H1 (cell line): ENCODE measurements at regions not wholly inside any gene's neighbourhood (a gene's known extent, or its start where the extent isn't known, plus 50 kb on each side); places are given as distances from the start of the nearest gene placed in this dataset.

ENCODE experiments used
- CTCF ChIA-PET: fragments of 300-600 bp; sonication (Branson Sonifier 250); formaldehyde crosslinking; loops from one replicate; lab custom pipeline; 2021; ENCODE audit not compliant: partially characterized antibody; lab: Charles Lee
- POLR2A ChIA-PET: fragments of 300-600 bp; sonication (Branson Sonifier 250); formaldehyde crosslinking; loops from one replicate; lab custom pipeline; 2021; ENCODE audit warnings: inconsistent platforms; ENCODE audit not compliant: partially characterized antibody; lab: Charles Lee
- DNase-seq, 2 experiments: peaks; one replicate each; pipeline versions ENCODE4 v3.0.0 to v3.0.0-alpha.2; 2010 to 2022; ENCODE audit warnings: low spot score in 2 of 2, low read depth in 1 of 2, mixed read lengths in 1 of 2
- FAIRE-seq: peaks from 2 replicates; lab custom pipeline; 2011; peaks lifted over from hg19 to GRCh38; lab: Jason Lieb, UNC
- H2AFZ ChIP-seq: 2 replicates; pipeline ENCODE4 v1.8.1; 2012; ENCODE audit warnings: low read length, inconsistent platforms
- H2AK5ac ChIP-seq: 2 replicates; pipeline ENCODE4 v1.6.1; 2013; ENCODE audit warnings: low read depth, low read length
- H2BK120ac ChIP-seq: replicated peaks from 2 replicates; pipeline ENCODE3; 2013; ENCODE audit warnings: low read depth, low read length, inconsistent platforms
- H2BK12ac ChIP-seq: 2 replicates; pipeline ENCODE4 v1.6.1; 2013; ENCODE audit warnings: low read depth, low read length
- H2BK15ac ChIP-seq: 2 replicates; pipeline ENCODE4 v1.6.1; 2013; ENCODE audit warnings: low read length
- H2BK20ac ChIP-seq: 2 replicates; pipeline ENCODE4 v1.6.1; 2013; ENCODE audit warnings: low read length
- H2BK5ac ChIP-seq: 2 replicates; pipeline ENCODE4 v1.6.1; 2013; ENCODE audit warnings: low read depth, low read length
- H3K14ac ChIP-seq: 2 replicates; pipeline ENCODE4 v1.6.1; 2013; ENCODE audit warnings: inconsistent platforms; ENCODE audit not compliant: insufficient read length
- H3K18ac ChIP-seq: 2 replicates; pipeline ENCODE4 v1.6.1; 2013; ENCODE audit warnings: low read length; ENCODE audit errors: extremely low read depth
- H3K23ac ChIP-seq: 2 replicates; pipeline ENCODE4 v1.6.1; 2013; ENCODE audit warnings: inconsistent platforms; ENCODE audit not compliant: insufficient read length
- H3K23me2 ChIP-seq: 2 replicates; pipeline ENCODE4 v1.6.1; 2013; ENCODE audit warnings: low read depth, low read length
- H3K27ac ChIP-seq: 2 replicates; pipeline ENCODE4 v1.6.1; 2011; ENCODE audit warnings: low read depth, low read length, inconsistent platforms
- H3K27me3 ChIP-seq, 4 experiments: replicated peaks in 1 of 4; 1 replicate in 1 of 4; 2 replicates in 3 of 4; pipeline versions ENCODE4 v1.6.1 to v1.8.1; 2011 to 2013; ENCODE audit warnings: low read length in 3 of 4, mild to moderate bottlenecking in 3 of 4, inconsistent platforms in 2 of 4, mixed read lengths in 2 of 4, moderate library complexity in 1 of 4; ENCODE audit not compliant: control insufficient read depth in 3 of 4, insufficient read depth in 3 of 4; ENCODE audit errors: extremely low read depth in 1 of 4
- H3K36me3 ChIP-seq, 4 experiments: 2 replicates each; pipeline versions ENCODE4 v1.6.1 to v1.8.1; 2011 to 2013; ENCODE audit warnings: mild to moderate bottlenecking in 4 of 4, low read length in 3 of 4, moderate library complexity in 2 of 4, control low read depth in 1 of 4, inconsistent platforms in 1 of 4; ENCODE audit not compliant: insufficient read depth in 4 of 4, control insufficient read depth in 2 of 4
- H3K4ac ChIP-seq: replicated peaks from 2 replicates; pipeline ENCODE3; 2013; ENCODE audit warnings: low read length, low read depth, mixed read lengths, inconsistent platforms; ENCODE audit not compliant: insufficient read length
- H3K4me1 ChIP-seq, 4 experiments: replicated peaks in 1 of 4; 1 replicate in 1 of 4; 2 replicates in 3 of 4; pipeline versions ENCODE4 v1.6.1 to v1.8.1; 2011 to 2013; ENCODE audit warnings: low read length in 3 of 4, inconsistent platforms in 2 of 4, mixed read lengths in 1 of 4; ENCODE audit not compliant: insufficient read depth in 4 of 4, control insufficient read depth in 3 of 4
- H3K4me2 ChIP-seq, 2 experiments: 2 replicates each; pipeline versions ENCODE4 v1.6.1 to v1.8.1; 2011 to 2013; ENCODE audit warnings: low read depth in 2 of 2, low read length in 2 of 2, control low read depth in 1 of 2, inconsistent platforms in 1 of 2, mild to moderate bottlenecking in 1 of 2; ENCODE audit not compliant: insufficient read depth in 1 of 2
- H3K4me3 ChIP-seq, 4 experiments: fragments of 200-600, 300-600 bp in 1 of 4; sonication (generic), shearing (Covaris generic), sonication (Bioruptor Twin) in 1 of 4; 2 replicates each; pipeline versions ENCODE4 v1.5.1 to v1.8.1; 2011 to 2016; ENCODE audit warnings: low read length in 4 of 4, low read depth in 3 of 4, control low read depth in 2 of 4, inconsistent platforms in 2 of 4, mild to moderate bottlenecking in 2 of 4, mixed read lengths in 1 of 4, moderate library complexity in 1 of 4; ENCODE audit not compliant: insufficient read depth in 2 of 4; ENCODE audit errors: extremely low read depth in 1 of 4
- H3K56ac ChIP-seq: replicated peaks from 2 replicates; pipeline ENCODE3; 2013; ENCODE audit warnings: low read depth, mild to moderate bottlenecking, mixed read lengths, low read length, inconsistent platforms; ENCODE audit not compliant: insufficient read length
- H3K79me1 ChIP-seq: 2 replicates; pipeline ENCODE4 v1.6.1; 2013; ENCODE audit warnings: low read depth, low read length, control low read depth
- H3K79me2 ChIP-seq, 2 experiments: 2 replicates each; pipeline versions ENCODE4 v1.6.1 to v1.8.1; 2012 to 2013; ENCODE audit warnings: low read length in 2 of 2, mild to moderate bottlenecking in 2 of 2, inconsistent platforms in 1 of 2; ENCODE audit not compliant: insufficient read depth in 2 of 2, control insufficient read depth in 1 of 2
- H3K9ac ChIP-seq, 4 experiments: replicated peaks in 1 of 4; 1 replicate in 1 of 4; 2 replicates in 3 of 4; pipeline versions ENCODE4 v1.6.1 to v1.8.1; 2011 to 2013; ENCODE audit warnings: low read depth in 3 of 4, low read length in 3 of 4, control low read depth in 2 of 4, mild to moderate bottlenecking in 2 of 4, moderate library complexity in 2 of 4, inconsistent platforms in 1 of 4; ENCODE audit errors: extremely low read depth in 1 of 4
- H3K9me3 ChIP-seq, 2 experiments: 2 replicates each; pipeline versions ENCODE4 v1.6.1 to v1.8.1; 2012 to 2013; ENCODE audit warnings: mild to moderate bottlenecking in 2 of 2, moderate library complexity in 2 of 2, control low read depth in 1 of 2, inconsistent platforms in 1 of 2, low read depth in 1 of 2, low read length in 1 of 2, mixed read lengths in 1 of 2; ENCODE audit not compliant: insufficient read depth in 2 of 2
- H4K20me1 ChIP-seq, 2 experiments: replicated peaks in 1 of 2; 2 replicates each; pipeline versions ENCODE3 to v1.8.1; 2011 to 2013; ENCODE audit warnings: inconsistent platforms in 2 of 2, low read length in 2 of 2, mild to moderate bottlenecking in 1 of 2; ENCODE audit not compliant: insufficient read depth in 2 of 2, control insufficient read depth in 1 of 2
- H4K5ac ChIP-seq: 2 replicates; pipeline ENCODE4 v1.6.1; 2013; ENCODE audit warnings: low read length, low read depth, mixed read lengths, inconsistent platforms; ENCODE audit not compliant: insufficient read length
- H4K8ac ChIP-seq: 2 replicates; pipeline ENCODE4 v1.8.0; 2013; ENCODE audit warnings: mild to moderate bottlenecking, moderate library complexity, low read length, inconsistent platforms; ENCODE audit not compliant: insufficient read depth; ENCODE audit errors: extremely low read depth
- H4K91ac ChIP-seq: replicated peaks from 2 replicates; pipeline ENCODE3; 2013; ENCODE audit warnings: low read length, mixed read lengths, inconsistent platforms; ENCODE audit not compliant: insufficient read length
- BACH1 ChIP-seq: IDR thresholded peaks from 2 replicates; pipeline ENCODE4 v1.6.1; 2012; ENCODE audit warnings: low read length, improper control_type of control experiment
- BRCA1 ChIP-seq: IDR thresholded peaks from 2 replicates; pipeline ENCODE4 v1.6.1; 2012; ENCODE audit warnings: low read depth, low read length, improper control_type of control experiment
- CEBPB ChIP-seq: IDR thresholded peaks from 2 replicates; pipeline ENCODE4 v1.6.1; 2012; ENCODE audit warnings: low read depth, low read length
- CHD1 ChIP-seq: IDR thresholded peaks from 2 replicates; pipeline ENCODE4 v1.6.1; 2012; ENCODE audit warnings: low read depth, low read length, improper control_type of control experiment
- CHD2 ChIP-seq: IDR thresholded peaks from 2 replicates; pipeline ENCODE4 v1.6.1; 2012; ENCODE audit warnings: low read length, improper control_type of control experiment
- EZH2 ChIP-seq: fragments of 200-600 bp; sonication (generic); IDR thresholded peaks from 2 replicates; pipeline ENCODE4 v1.7.1; 2012; ENCODE audit warnings: low read depth, mild to moderate bottlenecking, moderate library complexity, low read length, inconsistent platforms; ENCODE audit not compliant: severe bottlenecking
- FOSL1 ChIP-seq: IDR thresholded peaks from 2 replicates; pipeline ENCODE4 v1.6.1; 2011; ENCODE audit warnings: mild to moderate bottlenecking, low read depth, low read length, moderate library complexity; ENCODE audit not compliant: insufficient read depth
- JUN ChIP-seq: IDR thresholded peaks from 2 replicates; pipeline ENCODE4 v1.6.1; 2011; ENCODE audit warnings: low read depth, mild to moderate bottlenecking, improper control_type of control experiment, low read length
- KDM4A ChIP-seq: IDR thresholded peaks from one replicate; pipeline ENCODE4 v1.7.1; 2012; ENCODE audit warnings: low read depth, mild to moderate bottlenecking, moderate library complexity, low read length, inconsistent platforms; ENCODE audit not compliant: severe bottlenecking
- RNF2 ChIP-seq: fragments of 200-900, 300-1000 bp; sonication (generic); IDR thresholded peaks from 2 replicates; pipeline ENCODE4 v1.7.1; 2016; ENCODE audit warnings: borderline replicate concordance, low read depth, mild to moderate bottlenecking, antibody characterized with exemption, low read length; ENCODE audit not compliant: poor library complexity, severe bottlenecking; ENCODE audit errors: missing control alignments
- RXRA ChIP-seq: IDR thresholded peaks from 2 replicates; pipeline ENCODE4 v1.6.1; 2011; ENCODE audit warnings: low read depth, mild to moderate bottlenecking, low read length, moderate library complexity; ENCODE audit not compliant: insufficient read depth
- SP1 ChIP-seq: IDR thresholded peaks from 2 replicates; pipeline ENCODE4 v1.6.1; 2011; ENCODE audit warnings: low read depth, low read length
- WGBS, 2 experiments: shearing (Covaris generic) in 1 of 2; methylation state at CpG; one replicate each; pipeline versions ENCODE4 v1.1.6 to v1.1.7; 2013 to 2015; ENCODE audit warnings: low lambda C conversion rate in 2 of 2, mixed read lengths in 2 of 2, inconsistent platforms in 1 of 2, low coverage in 1 of 2, missing lambda C conversion rate in 1 of 2; ENCODE audit not compliant: insufficient replicate concordance in 2 of 2, insufficient coverage in 1 of 2, insufficient read length in 1 of 2; ENCODE audit errors: extremely low coverage in 1 of 2, missing lambda C conversion rate in 1 of 2; 5-methylcytosine and 5-hydroxymethylcytosine counted together
- TF ChIP-seq, protein P1 (sequence below): IDR thresholded peaks from 2 replicates; pipeline ENCODE4 v1.6.1; 2012; ENCODE audit warnings: low read length, inconsistent platforms

DNA sequence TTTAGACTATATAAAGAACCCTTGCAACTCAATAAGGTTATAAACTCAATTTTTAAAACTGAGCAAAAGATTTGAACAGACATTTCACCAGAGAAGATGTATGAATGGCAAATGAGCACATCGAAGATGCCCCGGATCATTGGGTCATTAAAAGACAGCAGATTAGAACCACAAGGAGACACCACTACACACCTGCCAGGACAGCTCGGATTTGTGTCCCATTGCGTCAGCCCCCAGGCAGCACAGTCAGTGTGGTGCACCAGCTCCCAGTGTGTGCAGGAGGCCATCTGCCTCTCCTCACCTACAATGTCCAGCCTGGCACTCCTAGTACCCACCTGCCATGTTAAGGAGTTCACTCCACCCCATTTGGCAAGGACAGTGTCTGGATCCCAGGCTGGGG lies 61.1 kb upstream of the LRP8 start:
- Histone ChIP-seq H2BK15ac (peak overlapping the region; percentile 55; the same call in 1 of the 2 replicates), H3K27me3 (peaks cover 0 to 3% (median 1%) of the 10 kb centered on the region in 4 experiments; a peak in 2 of 7 replicates), H3K23me2 (no peaks in the 10 kb centered on the region), H3K27ac (no peak overlapping the region), H3K4me1 (peaks cover 0 to 4% (median 3%) of the 10 kb centered on the region in 4 experiments; a peak in 4 of 7 replicates), H4K20me1 (no peaks in the 10 kb centered on the region), H2BK120ac (no peak overlapping the region), H4K5ac (no peak overlapping the region), H3K4me2 (no peak overlapping the region), H3K4me3 (no peak overlapping the region), H2AK5ac (no peak overlapping the region), H3K4ac (peak overlapping the region; percentile 25), H2BK5ac (no peak overlapping the region), H3K9ac (no peak overlapping the region), H3K79me2 (no peaks in the 10 kb centered on the region), H3K36me3 (no peaks in the 10 kb centered on the region), H4K8ac (no peak overlapping the region), H3K14ac (no peak overlapping the region), H3K9me3 (0 out of 4 replicates have a peak, but pooled peaks cover 0 to 2% of the 10 kb centered on the region in 2 experiments), H4K91ac (peak overlapping the region; percentile 23), H2BK12ac (peak overlapping the region; percentile 96; the same call in 1 of the 2 replicates), H2AFZ (no peak overlapping the region), H3K23ac (no peak overlapping the region), H3K56ac (no peak overlapping the region), H3K79me1 (no peaks in the 10 kb centered on the region), H2BK20ac (no peak overlapping the region), H3K18ac (no peak overlapping the region)
- FAIRE-seq, result no peak
- ChIA-PET CTCF (interaction anchor here (0.8 to 1.9 kb wide), 6 partner anchors 8 to 109 kb away, joined by 3 to 6 read pairs (median 3); no protein-coding TSS in a partner anchor), POLR2A (no interaction called here)
- no peak for DNase-seq
- 96% methylated on average over 4 of the region's 4 CpGs; no CpG with 5 or more reads in 1 of the 2 experiments for WGBS, 2 experiments
- TF ChIP-seq FOSL1 (no peak), CEBPB (no peak), CHD1 (no peak), CHD2 (no peak), KDM4A (no peak), RXRA (no peak), BACH1 (no peak), BRCA1 (no peak), JUN (no peak), RNF2 (no peak), SP1 (no peak), EZH2 (no peak)
- TF ChIP-seq, protein P1, sequence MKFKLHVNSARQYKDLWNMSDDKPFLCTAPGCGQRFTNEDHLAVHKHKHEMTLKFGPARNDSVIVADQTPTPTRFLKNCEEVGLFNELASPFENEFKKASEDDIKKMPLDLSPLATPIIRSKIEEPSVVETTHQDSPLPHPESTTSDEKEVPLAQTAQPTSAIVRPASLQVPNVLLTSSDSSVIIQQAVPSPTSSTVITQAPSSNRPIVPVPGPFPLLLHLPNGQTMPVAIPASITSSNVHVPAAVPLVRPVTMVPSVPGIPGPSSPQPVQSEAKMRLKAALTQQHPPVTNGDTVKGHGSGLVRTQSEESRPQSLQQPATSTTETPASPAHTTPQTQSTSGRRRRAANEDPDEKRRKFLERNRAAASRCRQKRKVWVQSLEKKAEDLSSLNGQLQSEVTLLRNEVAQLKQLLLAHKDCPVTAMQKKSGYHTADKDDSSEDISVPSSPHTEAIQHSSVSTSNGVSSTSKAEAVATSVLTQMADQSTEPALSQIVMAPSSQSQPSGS, result no peak
